A549 (cell line): ENCODE measurements at regions not wholly inside any gene's neighbourhood (a gene's known extent, or its start where the extent isn't known, plus 50 kb on each side); places are given as distances from the start of the nearest gene placed in this dataset.

Source experiments
- BHLHE40 ChIP-seq: IDR thresholded peaks from 2 replicates; pipeline ENCODE4 v1.6.1; 2012; ENCODE audit warnings: low read depth, low read length, inconsistent platforms
- CHD2 ChIP-seq: fragments of 150-350 bp; IDR thresholded peaks from 2 replicates; pipeline ENCODE4 v1.6.1; 2014; ENCODE audit warnings: low read length; ENCODE audit not compliant: partially characterized antibody
- EHF ChIP-seq: fragments of 250-450 bp; sonication (Bioruptor Pico); IDR thresholded peaks from 2 replicates; pipeline ENCODE4 v1.5.0; 2020; ENCODE audit warnings: mild to moderate bottlenecking
- EP300 ChIP-seq, 2 experiments: fragments of >200 bp; sonication (Bioruptor Twin); formaldehyde crosslinking; IDR thresholded peaks; 2 replicates in 1 of 2; 3 replicates in 1 of 2; pipeline ENCODE4 v1.6.1; 2016 to 2017
- KDM1A ChIP-seq: fragments of 200-600 bp; sonication (generic); IDR thresholded peaks from 2 replicates; pipeline ENCODE4 v1.6.1; 2016; ENCODE audit warnings: low read depth, mild to moderate bottlenecking
- MYC ChIP-seq: IDR thresholded peaks from 2 replicates; pipeline ENCODE4 v1.6.1; 2012; ENCODE audit warnings: mild to moderate bottlenecking, inconsistent platforms, low read length, improper control_type of control experiment, borderline replicate concordance
- NR3C1 ChIP-seq: fragments of >200 bp; sonication (Bioruptor Twin); formaldehyde crosslinking; IDR thresholded peaks from 3 replicates; pipeline ENCODE4 v1.6.1; 2017
- POLR2A ChIP-seq: IDR thresholded peaks from 2 replicates; pipeline ENCODE4 v1.6.1; 2012; ENCODE audit warnings: mild to moderate bottlenecking, low read length
- RAD21 ChIP-seq, 2 experiments: fragments of >200 bp in 1 of 2; sonication (Bioruptor Twin) in 1 of 2; formaldehyde crosslinking in 1 of 2; IDR thresholded peaks in 1 of 2; conservative IDR thresholded peaks in 1 of 2; 2 replicates in 1 of 2; 3 replicates in 1 of 2; pipeline ENCODE4 v1.6.1; 2012 to 2018; ENCODE audit warnings: inconsistent platforms in 1 of 2
- RCOR1 ChIP-seq: fragments of 150-350 bp; IDR thresholded peaks from 2 replicates; pipeline ENCODE4 v1.6.1; 2014; ENCODE audit warnings: antibody characterized with exemption, low read length, low read depth
- TF ChIP-seq, protein P1 (sequence below): fragments of >200 bp; sonication (Bioruptor Twin); formaldehyde crosslinking; IDR thresholded peaks from 3 replicates; pipeline ENCODE4 v1.5.1; 2016
- TF ChIP-seq, protein P2 (sequence below): fragments of 450-650 bp; IDR thresholded peaks from 2 replicates; pipeline ENCODE4 v1.6.1; 2014; ENCODE audit warnings: antibody characterized with exemption

DNA sequence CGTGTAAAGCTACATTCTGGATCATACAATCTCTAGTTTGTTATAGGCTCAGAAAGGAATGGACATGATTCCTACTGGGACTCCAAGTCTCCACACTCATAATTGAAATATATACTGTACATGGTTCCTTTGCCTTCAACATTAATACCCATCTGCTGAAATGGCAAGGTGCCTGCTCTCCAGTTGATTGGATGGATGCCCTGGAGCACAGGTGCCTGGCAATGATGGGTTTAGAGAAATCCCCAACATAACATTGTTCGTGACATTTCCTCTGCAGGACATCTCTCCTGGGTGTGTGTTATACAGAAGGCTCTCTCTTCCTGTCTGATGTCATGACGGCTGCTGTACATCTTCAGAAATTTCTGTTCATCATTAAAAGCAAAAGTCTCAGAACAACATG, 449.7 kb upstream of the CWC22 start:
- no peak for TF ChIP-seq NR3C1
- TF ChIP-seq KDM1A: no peak
- TF ChIP-seq, protein P1, sequence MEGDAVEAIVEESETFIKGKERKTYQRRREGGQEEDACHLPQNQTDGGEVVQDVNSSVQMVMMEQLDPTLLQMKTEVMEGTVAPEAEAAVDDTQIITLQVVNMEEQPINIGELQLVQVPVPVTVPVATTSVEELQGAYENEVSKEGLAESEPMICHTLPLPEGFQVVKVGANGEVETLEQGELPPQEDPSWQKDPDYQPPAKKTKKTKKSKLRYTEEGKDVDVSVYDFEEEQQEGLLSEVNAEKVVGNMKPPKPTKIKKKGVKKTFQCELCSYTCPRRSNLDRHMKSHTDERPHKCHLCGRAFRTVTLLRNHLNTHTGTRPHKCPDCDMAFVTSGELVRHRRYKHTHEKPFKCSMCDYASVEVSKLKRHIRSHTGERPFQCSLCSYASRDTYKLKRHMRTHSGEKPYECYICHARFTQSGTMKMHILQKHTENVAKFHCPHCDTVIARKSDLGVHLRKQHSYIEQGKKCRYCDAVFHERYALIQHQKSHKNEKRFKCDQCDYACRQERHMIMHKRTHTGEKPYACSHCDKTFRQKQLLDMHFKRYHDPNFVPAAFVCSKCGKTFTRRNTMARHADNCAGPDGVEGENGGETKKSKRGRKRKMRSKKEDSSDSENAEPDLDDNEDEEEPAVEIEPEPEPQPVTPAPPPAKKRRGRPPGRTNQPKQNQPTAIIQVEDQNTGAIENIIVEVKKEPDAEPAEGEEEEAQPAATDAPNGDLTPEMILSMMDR: no peak
- no peak for TF ChIP-seq CHD2
- no peak for TF ChIP-seq BHLHE40
- TF ChIP-seq, protein P2, sequence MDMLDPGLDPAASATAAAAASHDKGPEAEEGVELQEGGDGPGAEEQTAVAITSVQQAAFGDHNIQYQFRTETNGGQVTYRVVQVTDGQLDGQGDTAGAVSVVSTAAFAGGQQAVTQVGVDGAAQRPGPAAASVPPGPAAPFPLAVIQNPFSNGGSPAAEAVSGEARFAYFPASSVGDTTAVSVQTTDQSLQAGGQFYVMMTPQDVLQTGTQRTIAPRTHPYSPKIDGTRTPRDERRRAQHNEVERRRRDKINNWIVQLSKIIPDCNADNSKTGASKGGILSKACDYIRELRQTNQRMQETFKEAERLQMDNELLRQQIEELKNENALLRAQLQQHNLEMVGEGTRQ: no peak
- no peak for TF ChIP-seq RCOR1
- TF ChIP-seq POLR2A: no peak
- no peak for TF ChIP-seq EHF (CRISPR knock-in tag)
- no peak for TF ChIP-seq EP300 (IDR thresholded peaks at IDR 0.05)
- no peak for TF ChIP-seq MYC
- TF ChIP-seq RAD21 (conservative IDR thresholded peaks at IDR 0.05 in 1 of 2, IDR thresholded peaks at IDR 0.05 in 1 of 2): no peak
